Loucy (cell line): ENCODE measurements at regions not wholly inside any gene's neighbourhood (a gene's known extent, or its start where the extent isn't known, plus 50 kb on each side); places are given as distances from the start of the nearest gene placed in this dataset.

Experiments
- H2AFZ ChIP-seq: fragments of 200-600 bp; sonication (generic); 2 replicates; pipeline ENCODE4 v1.6.0; 2016; ENCODE audit warnings: antibody characterized with exemption, mild to moderate bottlenecking, low read length, moderate library complexity
- H3F3A ChIP-seq: fragments of 200-600 bp; 2 replicates; pipeline ENCODE4 v1.6.0; 2016; ENCODE audit warnings: antibody characterized with exemption, low read depth, mild to moderate bottlenecking
- H3K27me3 ChIP-seq: fragments of 200-600 bp; sonication (generic); 2 replicates; pipeline ENCODE4 v1.6.1; 2014; ENCODE audit warnings: low read length, mild to moderate bottlenecking; ENCODE audit not compliant: insufficient read depth, poor library complexity, severe bottlenecking
- H3K36me3 ChIP-seq: fragments of 200-600 bp; sonication (generic); 2 replicates; pipeline ENCODE4 v1.6.1; 2016; ENCODE audit warnings: low read length; ENCODE audit not compliant: insufficient read depth
- H3K4me1 ChIP-seq: fragments of 200-600 bp; sonication (generic); 2 replicates; pipeline ENCODE4 v1.5.1; 2014; ENCODE audit warnings: low read length, mild to moderate bottlenecking; ENCODE audit not compliant: insufficient read depth, poor library complexity, severe bottlenecking
- H3K4me2 ChIP-seq: fragments of 200-600 bp; sonication (generic); 2 replicates; pipeline ENCODE4 v1.6.0; 2014; ENCODE audit warnings: antibody characterized with exemption, low read length, low read depth, mild to moderate bottlenecking; ENCODE audit not compliant: poor library complexity, severe bottlenecking
- H3K4me3 ChIP-seq: fragments of 200-600 bp; sonication (generic); 2 replicates; pipeline ENCODE4 v1.5.1; 2014; ENCODE audit warnings: low read length, mild to moderate bottlenecking, mixed read lengths; ENCODE audit not compliant: poor library complexity, severe bottlenecking
- H3K79me2 ChIP-seq: fragments of 200-600 bp; sonication (generic); 2 replicates; pipeline ENCODE4 v1.6.1; 2014; ENCODE audit warnings: low read length; ENCODE audit not compliant: insufficient read depth
- H3K9ac ChIP-seq: fragments of 200-600 bp; sonication (generic); 2 replicates; pipeline ENCODE4 v1.6.0; 2014; ENCODE audit warnings: mild to moderate bottlenecking, low read depth, low read length, moderate library complexity; ENCODE audit not compliant: poor library complexity, severe bottlenecking
- H3K9me2 ChIP-seq: fragments of 200-600 bp; sonication (generic); replicated peaks from 2 replicates; pipeline ENCODE4 v1.6.1; 2016; ENCODE audit warnings: low read depth, low read length, mixed read lengths
- H3K9me3 ChIP-seq: fragments of 200-600 bp; sonication (generic); 2 replicates; pipeline ENCODE4 v1.6.1; 2014; ENCODE audit warnings: mild to moderate bottlenecking, antibody characterized with exemption, low read length, low read depth; ENCODE audit not compliant: insufficient read depth
- H4K20me1 ChIP-seq: fragments of 200-600 bp; sonication (generic); 2 replicates; pipeline ENCODE4 v1.6.0; 2014; ENCODE audit warnings: antibody characterized with exemption, low read length, mild to moderate bottlenecking; ENCODE audit not compliant: insufficient read depth, poor library complexity, severe bottlenecking
- EZH2phosphoT487 ChIP-seq: fragments of 200-600 bp; IDR thresholded peaks from 2 replicates; pipeline ENCODE4 v1.6.1; 2018; ENCODE audit warnings: antibody characterized with exemption, mild to moderate bottlenecking, moderate library complexity, borderline replicate concordance
- TF ChIP-seq, protein P1 (sequence below): fragments of 200-600 bp; sonication (generic); conservative IDR thresholded peaks from 2 replicates; pipeline ENCODE4 v1.5.1; 2014; ENCODE audit warnings: mild to moderate bottlenecking, antibody characterized with exemption, low read length

DNA sequence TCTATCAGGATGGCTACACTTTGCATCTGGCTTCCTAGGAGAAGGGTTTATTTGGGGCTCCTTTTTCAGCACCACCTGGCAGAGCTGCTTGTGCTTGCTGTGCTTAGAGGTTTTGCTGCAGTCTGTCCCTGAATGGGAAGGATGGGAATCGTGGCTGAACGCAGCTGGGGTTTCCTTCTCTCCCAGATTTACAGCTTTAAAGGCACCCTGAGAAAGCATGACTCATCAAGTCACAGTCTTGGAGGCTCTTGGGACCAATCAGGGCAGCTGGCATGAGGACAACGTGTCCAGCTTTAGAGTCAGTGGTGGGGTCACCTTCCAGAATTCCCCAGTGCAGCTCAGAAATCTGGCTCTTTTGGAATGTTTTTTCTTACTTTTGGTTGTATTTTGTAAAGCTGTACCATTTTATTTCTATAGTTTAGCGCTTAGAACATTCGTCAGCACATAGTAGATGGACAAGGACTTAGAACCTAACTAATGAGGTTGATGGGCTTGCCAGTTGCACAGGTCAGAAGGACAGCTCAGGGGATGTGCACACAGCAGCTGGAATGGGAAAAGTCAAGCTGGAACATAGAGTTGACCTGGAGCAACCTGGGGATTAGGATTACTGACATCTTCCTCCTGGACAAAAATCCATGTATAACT lies 222.6 kb downstream of the PRDM2 start:
- no peaks in the 10 kb centered on the region for H3K79me2 ChIP-seq
- TF ChIP-seq, protein P1, sequence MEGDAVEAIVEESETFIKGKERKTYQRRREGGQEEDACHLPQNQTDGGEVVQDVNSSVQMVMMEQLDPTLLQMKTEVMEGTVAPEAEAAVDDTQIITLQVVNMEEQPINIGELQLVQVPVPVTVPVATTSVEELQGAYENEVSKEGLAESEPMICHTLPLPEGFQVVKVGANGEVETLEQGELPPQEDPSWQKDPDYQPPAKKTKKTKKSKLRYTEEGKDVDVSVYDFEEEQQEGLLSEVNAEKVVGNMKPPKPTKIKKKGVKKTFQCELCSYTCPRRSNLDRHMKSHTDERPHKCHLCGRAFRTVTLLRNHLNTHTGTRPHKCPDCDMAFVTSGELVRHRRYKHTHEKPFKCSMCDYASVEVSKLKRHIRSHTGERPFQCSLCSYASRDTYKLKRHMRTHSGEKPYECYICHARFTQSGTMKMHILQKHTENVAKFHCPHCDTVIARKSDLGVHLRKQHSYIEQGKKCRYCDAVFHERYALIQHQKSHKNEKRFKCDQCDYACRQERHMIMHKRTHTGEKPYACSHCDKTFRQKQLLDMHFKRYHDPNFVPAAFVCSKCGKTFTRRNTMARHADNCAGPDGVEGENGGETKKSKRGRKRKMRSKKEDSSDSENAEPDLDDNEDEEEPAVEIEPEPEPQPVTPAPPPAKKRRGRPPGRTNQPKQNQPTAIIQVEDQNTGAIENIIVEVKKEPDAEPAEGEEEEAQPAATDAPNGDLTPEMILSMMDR, result no peak
- no peak for TF ChIP-seq EZH2phosphoT487
- no peak overlapping the region for H3K9ac ChIP-seq
- H3K4me2 ChIP-seq, result no peak overlapping the region
- H3K27me3 ChIP-seq, result no peaks in the 10 kb centered on the region
- H3K4me3 ChIP-seq, result no peak overlapping the region
- no peak overlapping the region for H2AFZ ChIP-seq
- no peaks in the 10 kb centered on the region for H3F3A ChIP-seq
- H3K9me2 ChIP-seq, result no peaks in the 10 kb centered on the region
- H3K4me1 ChIP-seq, result no peaks in the 10 kb centered on the region
- no peaks in the 10 kb centered on the region for H3K36me3 ChIP-seq
- H3K9me3 ChIP-seq, result no peaks in the 10 kb centered on the region
- no peaks in the 10 kb centered on the region for H4K20me1 ChIP-seq

DNA sequence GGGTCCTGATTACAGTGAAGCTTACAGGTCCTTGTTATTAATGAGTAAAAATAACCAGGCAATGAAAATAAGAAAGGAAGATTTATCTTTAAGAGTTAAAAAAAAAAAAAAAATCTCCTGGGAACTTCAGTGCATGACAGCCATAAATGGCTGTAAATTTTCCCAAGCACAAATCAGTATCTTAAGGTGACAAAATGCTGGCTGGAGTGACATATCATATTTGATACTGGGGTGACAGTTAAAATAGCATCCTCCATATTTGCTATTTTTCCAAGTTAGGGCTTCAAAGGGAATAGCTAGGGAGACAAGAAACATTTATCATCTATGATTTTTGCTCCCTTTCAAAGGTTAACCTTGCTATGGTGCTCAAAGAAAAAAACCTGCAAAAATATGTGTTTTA lies 226.6 kb downstream of the PRDM2 start:
- no peaks in the 10 kb centered on the region for H3K79me2 ChIP-seq
- H3K27me3 ChIP-seq, result no peaks in the 10 kb centered on the region
- H2AFZ ChIP-seq, result no peak overlapping the region
- no peaks in the 10 kb centered on the region for H3K9me3 ChIP-seq
- no peak for TF ChIP-seq EZH2phosphoT487
- TF ChIP-seq, protein P1, result no peak
- H3K4me1 ChIP-seq, result no peaks in the 10 kb centered on the region
- H3K9me2 ChIP-seq, result no peaks in the 10 kb centered on the region
- no peak overlapping the region for H3K4me3 ChIP-seq
- no peaks in the 10 kb centered on the region for H3F3A ChIP-seq
- H4K20me1 ChIP-seq, result no peaks in the 10 kb centered on the region
- H3K36me3 ChIP-seq, result no peaks in the 10 kb centered on the region
- no peak overlapping the region for H3K4me2 ChIP-seq
- no peak overlapping the region for H3K9ac ChIP-seq

- Histone ChIP-seq H3F3A (no peaks in the 10 kb centered on the region), H3K4me1 (no peaks in the 10 kb centered on the region), H3K79me2 (no peaks in the 10 kb centered on the region), H3K9me2 (no peaks in the 10 kb centered on the region), H4K20me1 (no peaks in the 10 kb centered on the region), H3K4me2 (no peak overlapping the region), H2AFZ (no peak overlapping the region), H3K36me3 (no peaks in the 10 kb centered on the region), H3K4me3 (no peak overlapping the region), H3K9ac (no peak overlapping the region), H3K27me3 (no peaks in the 10 kb centered on the region), H3K9me3 (no peaks in the 10 kb centered on the region)
- TF ChIP-seq EZH2phosphoT487, result no peak
- TF ChIP-seq, protein P1, result no peak
Observed at GRCh38 chr1:13927736-13928135, 227.7 kb downstream of the PRDM2 start.
